ENCODE measurements at regions not wholly inside any gene's neighbourhood (a gene's known extent, or its start where the extent isn't known, plus 50 kb on each side); places are given as distances from the start of the nearest gene placed in this dataset.

- POLR2A ChIA-PET: no interaction called here
- Histone ChIP-seq H3K4me3 (ENCODE audit: low read depth, low read length) (no peak overlapping the region), H3K36me3 (ENCODE audit: control insufficient read depth in 2 of 2, insufficient read depth in 1 of 2, low read length in 2 of 2) (no peaks in the 10 kb centered on the region), H3K4me1 (ENCODE audit: control insufficient read depth, insufficient read depth, low read length) (no peaks in the 10 kb centered on the region), H3K27ac (ENCODE audit: extremely low read depth, low read depth, low read length) (no peak overlapping the region), H3K9me3 (ENCODE audit: control insufficient read depth, insufficient read depth, low read depth, low read length) (no peaks in the 10 kb centered on the region)
- no peak for TF ChIP-seq ZNF670 (tag by site-specific recombination; IDR thresholded peaks at IDR 0.05; ENCODE audit: low read depth)
- no peak for TF ChIP-seq ZNF596 (tag by site-specific recombination; IDR thresholded peaks at IDR 0.05)
- no peak for TF ChIP-seq SP7 (tag by site-specific recombination; IDR thresholded peaks at IDR 0.05)
- TF ChIP-seq ZNF639 (tag by site-specific recombination; IDR thresholded peaks at IDR 0.05): no peak
- no peak for TF ChIP-seq ZNF837 (tag by site-specific recombination; IDR thresholded peaks at IDR 0.05)
- no peak for TF ChIP-seq ZNF202 (tag by site-specific recombination; IDR thresholded peaks at IDR 0.05; ENCODE audit: borderline replicate concordance)
- TF ChIP-seq ZNF398 (tag by site-specific recombination; IDR thresholded peaks at IDR 0.05): no peak
- no peak for TF ChIP-seq ZNF112 (tag by site-specific recombination; IDR thresholded peaks at IDR 0.05)
- no peak for TF ChIP-seq ZNF560 (tag by site-specific recombination; IDR thresholded peaks at IDR 0.05; ENCODE audit: borderline replicate concordance)
- TF ChIP-seq KLF1 (tag by site-specific recombination; IDR thresholded peaks at IDR 0.05): no peak
- TF ChIP-seq ZBTB48 (tag by site-specific recombination; IDR thresholded peaks at IDR 0.05): no peak
- no peak for TF ChIP-seq ZNF501 (tag by site-specific recombination; IDR thresholded peaks at IDR 0.05)
- no peak for TF ChIP-seq HIC1 (tag by site-specific recombination; IDR thresholded peaks at IDR 0.05)
- no peak for TF ChIP-seq ZNF335 (tag by site-specific recombination; conservative IDR thresholded peaks at IDR 0.05)
- CTCF ChIA-PET: no interaction called here
Observed at GRCh38 chr4:163726641-163727040, 232.2 kb downstream of the TMA16 start.

- no peak overlapping the region for H3K27ac ChIP-seq (ENCODE audit: extremely low read depth, low read depth, low read length)
- TF ChIP-seq ZNF785 (tag by site-specific recombination; IDR thresholded peaks at IDR 0.05) (no peak), ZNF837 (tag by site-specific recombination; IDR thresholded peaks at IDR 0.05) (no peak), ZBTB20 (tag by site-specific recombination; IDR thresholded peaks at IDR 0.05) (no peak), KLF16 (tag by site-specific recombination; IDR thresholded peaks at IDR 0.05) (no peak), ZNF248 (tag by site-specific recombination; IDR thresholded peaks at IDR 0.05) (no peak), GFI1B (tag by site-specific recombination; IDR thresholded peaks at IDR 0.05) (no peak), ZNF571 (tag by site-specific recombination; IDR thresholded peaks at IDR 0.05) (no peak), SCRT2 (tag by site-specific recombination; IDR thresholded peaks at IDR 0.05) (no peak), ZNF175 (tag by site-specific recombination; IDR thresholded peaks at IDR 0.05) (no peak), ZNF16 (tag by site-specific recombination; IDR thresholded peaks at IDR 0.05; ENCODE audit: low read depth) (no peak), ZIC2 (tag by site-specific recombination; IDR thresholded peaks at IDR 0.05) (no peak), ZNF26 (tag by site-specific recombination; IDR thresholded peaks at IDR 0.05) (no peak), KLF8 (tag by site-specific recombination; IDR thresholded peaks at IDR 0.05) (no peak), ZNF560 (tag by site-specific recombination; IDR thresholded peaks at IDR 0.05; ENCODE audit: borderline replicate concordance) (no peak), ZNF266 (tag by site-specific recombination; IDR thresholded peaks at IDR 0.05; ENCODE audit: low read depth) (no peak), ZNF624 (tag by site-specific recombination; IDR thresholded peaks at IDR 0.05) (no peak), ZNF645 (tag by site-specific recombination; IDR thresholded peaks at IDR 0.05) (no peak), GLIS1 (tag by site-specific recombination; IDR thresholded peaks at IDR 0.05) (no peak)
- POLR2A ChIA-PET: no interaction called here
- H3K9me3 ChIP-seq (ENCODE audit: control insufficient read depth, insufficient read depth, low read depth, low read length): no peaks in the 10 kb centered on the region
- no peaks in the 10 kb centered on the region for H3K4me1 ChIP-seq (ENCODE audit: control insufficient read depth, insufficient read depth, low read length)
- CTCF ChIA-PET: no interaction called here
- no peaks in the 10 kb centered on the region for H3K36me3 ChIP-seq (ENCODE audit: control insufficient read depth in 2 of 2, insufficient read depth in 1 of 2, low read length in 2 of 2)
- no peak overlapping the region for H3K4me3 ChIP-seq (ENCODE audit: low read depth, low read length)
Observed at GRCh38 chr4:163731071-163731470, 236.6 kb downstream of the TMA16 start.
